GM18517 (cell line): ENCODE measurements at regions not wholly inside any gene's neighbourhood (a gene's known extent, or its start where the extent isn't known, plus 50 kb on each side); places are given as distances from the start of the nearest gene placed in this dataset.

Experiments used
- ATAC-seq: cut with Tn5 transposase; IDR thresholded peaks from one replicate; pipeline ENCODE4 v1.9.1; 2021; ENCODE audit warnings: mild to moderate bottlenecking, moderate library complexity; ENCODE audit not compliant: unreplicated experiment

GRCh38 chr9:81132796-81133195 lies 556.6 kb downstream of the TLE1 start:
- ATAC-seq, result no peak

- ATAC-seq, result no peak
These were observed 557.0 kb downstream of the TLE1 start for GRCh38 chr9:81132318-81132717.

- ATAC-seq, result no peak
These were observed 560.6 kb downstream of the TLE1 start for GRCh38 chr9:81128701-81129100.

GRCh38 chr9:81125446-81126092 lies 563.8 kb downstream of the TLE1 start:
- no peak for ATAC-seq

GRCh38 chr9:81123526-81123925 lies 565.8 kb downstream of the TLE1 start:
- no peak for ATAC-seq

- ATAC-seq, result no peak
These were observed 566.6 kb downstream of the TLE1 start for GRCh38 chr9:81122749-81123148.

- no peak for ATAC-seq
These were observed 569.8 kb downstream of the TLE1 start for GRCh38 chr9:81119591-81119990.

GRCh38 chr9:81118416-81118815 lies 570.9 kb downstream of the TLE1 start:
- ATAC-seq, result no peak

- no peak for ATAC-seq
These were observed 572.8 kb downstream of the TLE1 start for GRCh38 chr9:81116340-81117137.

- peak; percentile 55 for ATAC-seq
These were observed 575.8 kb downstream of the TLE1 start for GRCh38 chr9:81113453-81114124.

- peak; percentile 30 for ATAC-seq
These were observed 576.5 kb downstream of the TLE1 start for GRCh38 chr9:81112627-81113452.

- ATAC-seq, result no peak
These were observed 580.5 kb downstream of the TLE1 start for GRCh38 chr9:81108821-81109220.

- ATAC-seq, result no peak
These were observed 581.0 kb downstream of the TLE1 start for GRCh38 chr9:81108391-81108790.

GRCh38 chr9:81103597-81104471 lies 585.5 kb downstream of the TLE1 start:
- ATAC-seq, result no peak

GRCh38 chr9:81097131-81097847 lies 592.1 kb downstream of the TLE1 start:
- ATAC-seq, result no peak

GRCh38 chr9:81096625-81097024 lies 592.7 kb downstream of the TLE1 start:
- no peak for ATAC-seq

- ATAC-seq, result no peak
These were observed 597.3 kb downstream of the TLE1 start for GRCh38 chr9:81092057-81092456.

- no peak for ATAC-seq
These were observed 601.0 kb downstream of the TLE1 start for GRCh38 chr9:81088341-81088740.

- ATAC-seq, result no peak
These were observed 602.9 kb downstream of the TLE1 start for GRCh38 chr9:81086416-81086815.
